HG03060 (cell line): ENCODE measurements at regions not wholly inside any gene's neighbourhood (a gene's known extent, or its start where the extent isn't known, plus 50 kb on each side); places are given as distances from the start of the nearest gene placed in this dataset.
"Not testable (repeated sequence)": the region's sequence is repeated elsewhere in the genome, so short reads cannot be mapped to it uniquely, and the experiment has no call there.

Source experiments
- ATAC-seq: cut with Tn5 transposase; IDR thresholded peaks from one replicate; pipeline ENCODE4 v1.9.1; 2021; ENCODE audit warnings: low read depth, moderate number of reproducible peaks; ENCODE audit not compliant: unreplicated experiment

GRCh38 chr12:131520553-131520952, 190.3 kb upstream of the SFSWAP start:
- not testable (repeated sequence) for ATAC-seq

- no peak for ATAC-seq
Observed at GRCh38 chr12:131521326-131521725, 189.6 kb upstream of the SFSWAP start.

GRCh38 chr12:131525795-131526508, 184.9 kb upstream of the SFSWAP start:
- no peak for ATAC-seq

- no peak for ATAC-seq
Observed at GRCh38 chr12:131527092-131527491, 183.8 kb upstream of the SFSWAP start.

GRCh38 chr12:131527736-131528135, 183.2 kb upstream of the SFSWAP start:
- no peak for ATAC-seq

- ATAC-seq: no peak
Observed at GRCh38 chr12:131528144-131528543, 182.7 kb upstream of the SFSWAP start.

GRCh38 chr12:131528667-131529066, 182.2 kb upstream of the SFSWAP start:
- no peak for ATAC-seq

- no peak for ATAC-seq
Observed at GRCh38 chr12:131529196-131530040, 181.5 kb upstream of the SFSWAP start.

GRCh38 chr12:131530041-131530332, 180.9 kb upstream of the SFSWAP start:
- ATAC-seq: no peak

- ATAC-seq: no peak
Observed at GRCh38 chr12:131530422-131530821, 180.5 kb upstream of the SFSWAP start.

GRCh38 chr12:131533139-131533538, 177.8 kb upstream of the SFSWAP start:
- ATAC-seq: no peak

GRCh38 chr12:131535779-131536178, 175.1 kb upstream of the SFSWAP start:
- ATAC-seq: no peak

GRCh38 chr12:131536337-131536736, 174.6 kb upstream of the SFSWAP start:
- ATAC-seq: no peak

GRCh38 chr12:131536766-131537165, 174.1 kb upstream of the SFSWAP start:
- ATAC-seq: no peak

GRCh38 chr12:131537267-131537958, 173.5 kb upstream of the SFSWAP start:
- ATAC-seq: no peak

- no peak for ATAC-seq
Observed at GRCh38 chr12:131539381-131539780, 171.5 kb upstream of the SFSWAP start.

GRCh38 chr12:131540138-131540623, 170.7 kb upstream of the SFSWAP start:
- ATAC-seq: no peak

- ATAC-seq: not testable (repeated sequence)
Observed at GRCh38 chr12:131541512-131541911, 169.4 kb upstream of the SFSWAP start.

GRCh38 chr12:131542351-131542750, 168.5 kb upstream of the SFSWAP start:
- ATAC-seq: no peak

GRCh38 chr12:131543040-131543439, 167.8 kb upstream of the SFSWAP start:
- ATAC-seq: no peak

- ATAC-seq: no peak
Observed at GRCh38 chr12:131547555-131547954, 163.3 kb upstream of the SFSWAP start.
